GM23338 (cell line): ENCODE measurements at regions not wholly inside any gene's neighbourhood (a gene's known extent, or its start where the extent isn't known, plus 50 kb on each side); places are given as distances from the start of the nearest gene placed in this dataset.

Experiments
- CREB1 ChIP-seq: fragments of 250-450 bp; sonication (Bioruptor Pico); IDR thresholded peaks from 2 replicates; pipeline ENCODE4 v1.5.0; 2020; ENCODE audit warnings: low read depth, mild to moderate bottlenecking, moderate library complexity
- ETS1 ChIP-seq: IDR thresholded peaks from 2 replicates; pipeline ENCODE4 v1.6.1; 2016; ENCODE audit warnings: antibody characterized with exemption
- JUNB ChIP-seq: IDR thresholded peaks from one replicate; pipeline ENCODE4 v1.6.1; 2016; ENCODE audit warnings: antibody characterized with exemption; ENCODE audit not compliant: unreplicated experiment
- REST ChIP-seq: IDR thresholded peaks from one replicate; pipeline ENCODE4 v1.6.1; 2018; ENCODE audit warnings: antibody characterized with exemption; ENCODE audit not compliant: unreplicated experiment
- ZNF331 ChIP-seq: fragments of 250-450 bp; sonication (Bioruptor Pico); IDR thresholded peaks from 2 replicates; pipeline ENCODE4 v1.5.0; 2020; ENCODE audit warnings: low read depth, mild to moderate bottlenecking, moderate library complexity
- ZNF462 ChIP-seq: fragments of 250-450 bp; sonication (Bioruptor Pico); IDR thresholded peaks from 2 replicates; pipeline ENCODE4 v1.5.0; 2020; ENCODE audit warnings: mild to moderate bottlenecking, moderate library complexity

- TF ChIP-seq ZNF462 (CRISPR knock-in tag), result no peak
- TF ChIP-seq ZNF331 (CRISPR knock-in tag), result no peak
- TF ChIP-seq ETS1, result no peak
- TF ChIP-seq JUNB, result no peak
- no peak for TF ChIP-seq CREB1 (CRISPR knock-in tag)
- no peak for TF ChIP-seq REST
Observed at GRCh38 chr3:162538491-162538890, 1041.9 kb downstream of the OTOL1 start (continued).
